ENCODE measurements at regions not wholly inside any gene's neighbourhood (a gene's known extent, or its start where the extent isn't known, plus 50 kb on each side); places are given as distances from the start of the nearest gene placed in this dataset.

DNA sequence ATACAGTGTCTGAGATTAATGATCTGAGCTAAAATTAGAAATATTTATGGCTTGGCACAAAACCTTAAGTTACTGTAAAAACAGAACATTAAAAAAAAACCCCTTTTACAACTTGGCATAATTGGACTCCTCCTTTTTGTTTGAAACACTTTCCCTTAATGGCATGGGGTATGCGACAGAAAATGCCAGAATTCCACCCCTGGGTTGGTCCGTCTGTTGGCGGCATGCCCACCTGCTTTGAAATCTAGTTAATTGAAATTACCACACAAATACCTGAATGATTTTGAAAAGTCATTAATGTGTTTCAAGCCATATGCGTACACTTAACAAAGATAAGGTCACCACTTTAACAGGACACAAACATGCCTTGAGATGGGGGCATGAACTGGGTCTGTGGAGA lies 175.1 kb upstream of the FOXQ1 start:
- Histone ChIP-seq H3K4me2 (no peak overlapping the region), H3K79me2 (no peaks in the 10 kb centered on the region)
- 76% methylated on average over 4 of the region's 4 CpGs for WGBS (ENCODE audit: low lambda C conversion rate, missing lambda C conversion rate)

GRCh38 chr6:1136415-1136774 lies 175.5 kb upstream of the FOXQ1 start:
- Histone ChIP-seq H3K36me3 (replicated peaks; ENCODE audit: insufficient read depth, low read depth) (no peaks in the 10 kb centered on the region), H3K4me1 (ENCODE audit: insufficient read depth) (peaks cover 10% of the 10 kb centered on the region), H3K27me3 (no peaks in the 10 kb centered on the region), H2AFZ (no peak overlapping the region), H3K9me3 (ENCODE audit: low read depth) (no peaks in the 10 kb centered on the region), H3K27ac (no peak overlapping the region), H3K4me2 (no peak overlapping the region), H3K9me2 (replicated peaks; ENCODE audit: insufficient read depth) (no peaks in the 10 kb centered on the region), H3K79me2 (no peaks in the 10 kb centered on the region), H3K4me3 (no peak overlapping the region), H4K20me1 (ENCODE audit: insufficient read depth, poor library complexity, severe bottlenecking) (no peaks in the 10 kb centered on the region)
- DNase-seq (ENCODE audit: low spot score), result no peak
- TF ChIP-seq EZH2 (IDR thresholded peaks at IDR 0.05; ENCODE audit: borderline replicate concordance), result no peak
- no peak for TF ChIP-seq CTCF (IDR thresholded peaks at IDR 0.05; ENCODE audit: poor library complexity)
- TF ChIP-seq EZH2phosphoT487 (IDR thresholded peaks at IDR 0.05; ENCODE audit: low read depth, severe bottlenecking, unreplicated experiment), result no peak
- 82% methylated on average over 10 of the region's 10 CpGs for WGBS (ENCODE audit: low lambda C conversion rate, missing lambda C conversion rate)

More for the DNA sequence above, 175.1 kb upstream of the FOXQ1 start:
- DNase-seq (ENCODE audit: low spot score), result no peak
- no peak overlapping the region for H3K27ac ChIP-seq
- H3K27me3 ChIP-seq, result no peaks in the 10 kb centered on the region
- no peak for TF ChIP-seq CTCF (IDR thresholded peaks at IDR 0.05; ENCODE audit: poor library complexity)
- no peaks in the 10 kb centered on the region for H4K20me1 ChIP-seq (ENCODE audit: insufficient read depth, poor library complexity, severe bottlenecking)
- H3K9me3 ChIP-seq (ENCODE audit: low read depth), result no peaks in the 10 kb centered on the region
- no peaks in the 10 kb centered on the region for H3K36me3 ChIP-seq (replicated peaks; ENCODE audit: insufficient read depth, low read depth)
- no peak overlapping the region for H3K4me3 ChIP-seq
- no peak overlapping the region for H2AFZ ChIP-seq
- H3K4me1 ChIP-seq (ENCODE audit: insufficient read depth), result peaks cover 10% of the 10 kb centered on the region
- H3K9me2 ChIP-seq (replicated peaks; ENCODE audit: insufficient read depth), result no peaks in the 10 kb centered on the region

DNA sequence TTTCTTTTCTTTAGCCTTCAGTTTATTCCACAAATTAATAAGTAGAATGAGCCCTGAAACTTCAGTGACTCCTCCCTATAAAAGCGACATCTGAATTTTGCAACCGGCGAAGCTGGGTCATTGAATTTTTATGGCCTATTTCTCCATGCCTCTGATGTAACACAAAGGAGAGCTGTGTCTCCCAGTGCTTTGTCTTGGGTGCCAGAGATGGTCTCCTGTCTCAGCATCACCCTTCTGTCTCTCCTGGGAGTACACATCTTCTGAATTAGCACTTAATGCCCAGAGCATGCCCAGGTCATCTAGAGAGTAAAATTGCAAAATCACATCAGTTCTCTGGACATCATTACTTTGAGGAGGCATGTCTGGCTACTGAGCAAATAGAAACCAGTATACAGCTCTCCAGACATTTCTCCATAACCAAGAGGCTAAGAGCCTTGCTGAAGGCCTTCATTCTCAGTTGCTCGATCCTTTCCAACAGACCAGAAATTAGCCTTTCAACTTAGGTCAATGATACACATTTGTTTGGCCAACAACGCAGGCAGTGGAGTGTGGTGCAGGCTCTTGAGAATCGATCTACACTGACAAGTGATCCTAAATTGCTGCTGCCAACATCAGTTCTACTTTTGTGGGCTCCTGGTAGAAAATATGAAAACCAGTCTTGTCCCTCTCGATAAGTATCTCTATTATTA lies 176.0 kb upstream of the FOXQ1 start:
- 91% methylated on average over 7 of the region's 7 CpGs for WGBS (ENCODE audit: low lambda C conversion rate, missing lambda C conversion rate)
- Histone ChIP-seq H4K20me1 (ENCODE audit: insufficient read depth, poor library complexity, severe bottlenecking) (no peaks in the 10 kb centered on the region), H3K4me1 (ENCODE audit: insufficient read depth) (peaks cover 10% of the 10 kb centered on the region), H3K27ac (no peak overlapping the region), H3K36me3 (replicated peaks; ENCODE audit: insufficient read depth, low read depth) (no peaks in the 10 kb centered on the region), H2AFZ (no peak overlapping the region), H3K4me2 (no peak overlapping the region), H3K9me3 (ENCODE audit: low read depth) (no peaks in the 10 kb centered on the region), H3K79me2 (no peaks in the 10 kb centered on the region), H3K9me2 (replicated peaks; ENCODE audit: insufficient read depth) (no peaks in the 10 kb centered on the region), H3K27me3 (no peaks in the 10 kb centered on the region), H3K4me3 (no peak overlapping the region)
- TF ChIP-seq EZH2 (IDR thresholded peaks at IDR 0.05; ENCODE audit: borderline replicate concordance), result no peak
- no peak for DNase-seq (ENCODE audit: low spot score)

DNA sequence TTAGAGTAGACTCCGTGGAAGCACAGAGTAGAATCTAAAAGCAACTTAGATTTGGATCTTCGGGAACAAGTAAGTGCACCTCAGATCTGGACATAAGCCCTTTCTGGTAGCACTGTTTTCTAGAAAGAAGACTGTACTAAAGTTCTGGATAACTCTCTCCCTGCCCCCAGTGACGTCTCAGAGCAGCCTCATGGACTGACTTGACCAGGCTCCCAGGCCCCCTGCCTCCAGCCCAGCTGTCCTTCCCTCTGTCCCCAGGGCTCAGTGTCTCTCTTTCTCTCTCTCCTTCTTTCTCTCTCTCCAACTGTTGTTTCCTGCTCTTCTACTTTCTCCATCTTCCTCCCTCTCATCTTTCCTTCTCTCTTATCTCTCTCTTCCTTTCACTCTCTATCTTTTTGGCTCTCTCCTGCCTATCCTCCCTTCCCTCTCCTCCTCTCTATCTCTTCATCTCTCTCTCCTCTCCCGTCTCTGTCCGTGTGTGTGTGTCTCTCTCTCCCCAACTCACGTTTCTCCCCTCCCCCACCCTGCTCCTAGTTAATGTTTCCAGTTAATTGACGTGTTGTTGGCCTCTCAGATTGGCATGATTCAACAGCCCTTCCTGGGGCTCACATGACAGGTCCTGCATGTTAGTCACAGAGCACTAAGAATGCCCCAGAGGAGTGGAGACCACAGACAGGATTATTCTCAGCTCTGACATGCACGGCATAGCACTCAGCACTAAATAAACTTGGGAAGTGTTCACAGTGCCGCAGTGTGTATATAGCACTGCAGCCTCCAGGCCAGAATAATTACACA lies 180.4 kb upstream of the FOXQ1 start:
- H3K9me3 ChIP-seq (ENCODE audit: low read depth), result no peaks in the 10 kb centered on the region
- peak; percentile 87 for DNase-seq (ENCODE audit: low spot score)
- no peaks in the 10 kb centered on the region for H4K20me1 ChIP-seq (ENCODE audit: insufficient read depth, poor library complexity, severe bottlenecking)
- no peaks in the 10 kb centered on the region for H3K27me3 ChIP-seq
- H3K27ac ChIP-seq, result peak overlapping the region; percentile 69
- no peaks in the 10 kb centered on the region for H3K9me2 ChIP-seq (replicated peaks; ENCODE audit: insufficient read depth)
- H3K4me2 ChIP-seq, result peak overlapping the region; percentile 27
- no peak for TF ChIP-seq EZH2 (IDR thresholded peaks at IDR 0.05; ENCODE audit: borderline replicate concordance)
- no peak for TF ChIP-seq EZH2phosphoT487 (IDR thresholded peaks at IDR 0.05; ENCODE audit: low read depth, severe bottlenecking, unreplicated experiment)
- TF ChIP-seq CTCF (IDR thresholded peaks at IDR 0.05; ENCODE audit: poor library complexity), result no peak
- no peak overlapping the region for H3K4me3 ChIP-seq
- peaks cover 10% of the 10 kb centered on the region for H3K4me1 ChIP-seq (ENCODE audit: insufficient read depth)
- H3K36me3 ChIP-seq (replicated peaks; ENCODE audit: insufficient read depth, low read depth), result no peaks in the 10 kb centered on the region
- no peaks in the 10 kb centered on the region for H3K79me2 ChIP-seq
- no peak overlapping the region for H2AFZ ChIP-seq
- 42% methylated on average over 8 of the region's 9 CpGs for WGBS (ENCODE audit: low lambda C conversion rate, missing lambda C conversion rate)

All from hepatocyte (in vitro differentiated cells).